ENCODE measurements at regions not wholly inside any gene's neighbourhood (a gene's known extent, or its start where the extent isn't known, plus 50 kb on each side); places are given as distances from the start of the nearest gene placed in this dataset.
"Not testable (repeated sequence)": the region's sequence is repeated elsewhere in the genome, so short reads cannot be mapped to it uniquely, and the experiment has no call there.

DNA sequence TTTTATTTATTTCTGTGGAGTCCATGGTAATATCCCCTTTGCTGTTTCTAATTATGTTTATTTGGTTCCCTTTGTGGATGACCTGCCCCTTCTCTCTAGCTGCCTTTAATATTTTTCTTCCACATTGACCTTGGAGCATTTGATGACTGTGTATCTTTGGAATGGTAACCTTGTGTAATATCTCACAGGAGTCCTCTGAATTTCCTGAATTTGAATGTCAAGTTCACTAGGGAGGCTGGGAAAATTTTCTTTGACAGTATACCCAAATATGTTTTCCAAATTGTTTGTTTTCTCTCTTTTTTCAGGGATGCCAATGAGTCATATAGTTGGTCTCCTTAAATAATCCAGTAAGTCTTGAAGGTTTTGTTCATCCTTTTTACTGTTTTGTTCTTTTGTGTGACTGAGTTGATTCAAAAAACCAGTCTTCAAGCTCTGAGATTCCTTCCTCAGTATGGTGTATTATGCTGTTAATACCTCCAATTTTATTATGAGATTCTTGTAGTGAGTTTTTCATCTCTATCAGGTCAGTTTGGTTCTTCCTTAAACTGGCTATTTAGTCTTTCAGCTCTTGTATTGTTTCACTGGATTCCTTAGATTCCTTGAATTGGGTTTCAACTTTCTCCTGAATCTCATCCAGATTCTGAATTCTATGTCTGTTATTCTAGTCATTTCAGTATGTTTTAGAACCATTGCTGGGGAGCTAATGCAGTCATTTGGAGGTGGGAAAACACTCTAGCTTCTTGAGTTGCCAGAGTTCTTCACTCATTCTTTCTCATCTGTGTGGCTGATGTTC lies 349.0 kb upstream of the TARS1 start:
- no peak for TF ChIP-seq Cebpa-rat (IDR thresholded peaks at IDR 0.05)
- H3K4me1 ChIP-seq = no peaks in the 10 kb centered on the region
- H3K9me3 ChIP-seq (replicated peaks in 1 of 11) = no peaks in the 10 kb centered on the region
- H3K36me3 ChIP-seq = no peaks in the 10 kb centered on the region
- H3K27ac ChIP-seq = no peak overlapping the region
- no peak overlapping the region for H3K4me2 ChIP-seq
- H4K20me1 ChIP-seq = no peaks in the 10 kb centered on the region
- H3K27me3 ChIP-seq = no peaks in the 10 kb centered on the region
- no peak overlapping the region for H3K9ac ChIP-seq
- no peak overlapping the region for H3K4me3 ChIP-seq

DNA sequence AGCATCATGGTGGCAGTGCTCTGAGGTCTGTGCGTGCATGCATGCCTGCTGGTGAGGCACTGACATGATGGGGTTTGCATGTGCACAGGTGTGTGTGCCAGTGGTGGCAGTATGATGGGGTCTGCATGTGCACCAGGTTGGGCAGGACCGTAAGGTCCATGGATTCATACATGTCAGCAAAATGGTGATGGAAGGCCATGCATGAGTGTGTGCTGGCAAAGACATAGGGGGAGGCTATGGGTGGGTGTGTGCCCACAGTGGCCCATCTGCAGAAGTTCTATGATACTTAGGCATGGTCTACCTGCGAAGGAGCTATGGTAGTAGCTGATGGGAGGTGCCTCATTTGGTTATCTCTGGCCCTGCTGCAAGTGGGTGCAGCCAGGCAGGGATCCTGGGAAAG lies 348.0 kb upstream of the TARS1 start:
- Histone ChIP-seq H3K27ac (no peak overlapping the region), H3K4me2 (no peak overlapping the region), H3K27me3 (no peaks in the 10 kb centered on the region), H3K4me1 (no peaks in the 10 kb centered on the region), H3K4me3 (no peak overlapping the region), H3K9ac (no peak overlapping the region), H3K36me3 (no peaks in the 10 kb centered on the region), H3K9me3 (replicated peaks in 1 of 11) (no peaks in the 10 kb centered on the region), H4K20me1 (no peaks in the 10 kb centered on the region)
- no peak for TF ChIP-seq Cebpa-rat (IDR thresholded peaks at IDR 0.05)

DNA sequence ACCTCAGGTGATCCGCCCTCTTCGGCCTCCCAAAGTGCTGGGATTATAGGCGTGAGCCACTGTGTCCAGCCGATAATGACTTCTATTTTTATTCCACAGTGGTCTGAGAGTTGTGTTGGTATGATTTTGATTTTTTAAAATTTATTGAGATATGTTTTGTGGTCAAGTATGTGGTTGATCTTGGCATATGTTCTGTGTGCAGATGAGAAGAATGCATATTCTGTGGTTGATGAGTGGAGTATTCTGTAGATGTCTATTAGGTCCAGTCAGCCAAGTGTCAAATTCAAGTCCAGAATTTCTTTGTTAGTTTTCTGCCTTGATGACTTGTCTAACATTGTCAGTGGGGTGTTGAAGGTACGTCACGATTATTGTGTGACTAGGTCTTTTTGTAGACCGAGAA lies 338.2 kb upstream of the TARS1 start:
- H4K20me1 ChIP-seq = no peaks in the 10 kb centered on the region
- H3K27me3 ChIP-seq = no peaks in the 10 kb centered on the region
- H3K4me2 ChIP-seq = no peak overlapping the region
- no peak overlapping the region for H3K9ac ChIP-seq
- no peak overlapping the region for H3K27ac ChIP-seq
- peaks cover 6 to 26% (median 20%) of the 10 kb centered on the region in 11 experiments; a peak in 19 of 22 replicates for H3K9me3 ChIP-seq (replicated peaks in 1 of 11)
- no peaks in the 10 kb centered on the region for H3K4me1 ChIP-seq
- H3K4me3 ChIP-seq = no peak overlapping the region
- no peak for TF ChIP-seq Cebpa-rat (IDR thresholded peaks at IDR 0.05)
- H3K36me3 ChIP-seq = no peaks in the 10 kb centered on the region

DNA sequence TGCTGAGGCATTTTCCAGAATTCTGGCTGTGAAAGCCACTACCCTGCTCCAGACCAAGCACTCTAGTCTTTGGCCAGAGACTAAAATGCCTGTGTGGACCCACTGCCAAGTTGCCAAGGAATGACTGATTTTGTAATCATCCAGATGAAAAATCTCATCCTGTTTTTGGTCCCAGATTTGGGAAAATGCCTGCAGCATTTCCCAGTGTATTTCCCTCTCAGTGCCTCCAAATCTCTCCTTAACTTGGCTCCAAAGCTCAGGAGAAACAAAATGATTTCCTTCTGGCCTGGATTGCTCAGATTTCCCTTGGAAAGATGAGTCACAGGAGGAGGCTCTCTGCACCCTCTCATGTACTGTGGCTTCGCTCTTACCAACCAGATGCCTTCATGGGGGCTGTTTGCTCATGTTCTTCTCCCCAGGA lies 335.2 kb upstream of the TARS1 start:
- H3K4me2 ChIP-seq = no peak overlapping the region
- peaks cover 23 to 46% (median 34%) of the 10 kb centered on the region in 11 experiments; a peak in 20 of 22 replicates for H3K9me3 ChIP-seq (replicated peaks in 1 of 11)
- H3K27ac ChIP-seq = no peak overlapping the region

DNA sequence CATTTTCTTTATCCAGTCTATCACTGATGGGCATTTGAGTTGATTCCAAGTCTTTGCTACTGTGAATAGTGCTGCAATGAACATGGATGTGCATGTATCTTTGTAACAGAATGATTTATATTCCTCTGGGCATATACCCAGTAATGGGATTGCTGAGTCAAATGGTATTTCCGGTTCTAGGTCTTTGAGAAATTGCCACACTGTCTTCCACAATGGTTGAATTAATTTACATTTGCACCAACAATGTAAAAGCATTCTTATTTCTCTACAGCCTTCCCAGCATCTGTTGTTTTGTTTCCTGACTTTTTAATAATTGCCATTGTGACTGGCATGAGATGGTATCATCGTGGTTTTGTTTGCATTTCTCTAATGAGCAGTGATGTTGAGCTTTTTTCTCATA lies 330.3 kb upstream of the TARS1 start:
- H3K4me2 ChIP-seq, H3K9ac ChIP-seq, H3K27ac ChIP-seq, H4K20me1 ChIP-seq, H3K4me1 ChIP-seq, H3K27me3 ChIP-seq, H3K4me3 ChIP-seq, H3K36me3 ChIP-seq: not testable (repeated sequence)
- peaks cover 12 to 33% (median 19%) of the 10 kb centered on the region in 11 experiments; a peak in 20 of 22 replicates for H3K9me3 ChIP-seq (replicated peaks in 1 of 11)

More for the DNA sequence above, 335.2 kb upstream of the TARS1 start:
- Histone ChIP-seq H4K20me1 (no peaks in the 10 kb centered on the region), H3K4me3 (no peak overlapping the region), H3K36me3 (no peaks in the 10 kb centered on the region), H3K9ac (no peak overlapping the region), H3K4me1 (no peaks in the 10 kb centered on the region), H3K27me3 (no peaks in the 10 kb centered on the region)
- no peak for TF ChIP-seq Cebpa-rat (IDR thresholded peaks at IDR 0.05)

DNA sequence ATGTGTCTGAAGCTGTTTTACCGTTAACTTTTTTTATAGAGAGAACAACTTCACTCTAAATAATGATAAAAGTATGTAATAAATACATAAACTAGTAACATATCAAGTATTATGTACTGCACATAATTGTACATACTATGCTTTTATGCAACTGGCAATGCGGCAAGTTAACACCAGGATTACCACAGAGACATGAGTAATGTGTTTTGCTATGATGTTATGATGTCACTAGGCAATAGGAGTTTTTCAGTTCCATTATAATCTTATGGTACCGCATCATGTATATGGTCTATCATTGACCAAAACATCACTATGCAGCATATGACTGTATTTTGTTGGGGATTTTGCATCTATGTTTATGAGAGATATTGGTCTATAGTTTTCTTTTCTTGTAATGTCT lies 326.4 kb upstream of the TARS1 start:
- no peak overlapping the region for H3K4me3 ChIP-seq
- TF ChIP-seq Cebpa-rat (IDR thresholded peaks at IDR 0.05) = no peak
- no peak overlapping the region for H3K27ac ChIP-seq
- no peaks in the 10 kb centered on the region for H3K36me3 ChIP-seq
- no peak overlapping the region for H3K9ac ChIP-seq
- H3K9me3 ChIP-seq (replicated peaks in 1 of 11) = peaks cover 0 to 9% (median 5%) of the 10 kb centered on the region in 11 experiments; a peak in 5 of 22 replicates
- H4K20me1 ChIP-seq = no peaks in the 10 kb centered on the region
- H3K4me2 ChIP-seq = no peak overlapping the region
- H3K27me3 ChIP-seq = no peaks in the 10 kb centered on the region
- no peaks in the 10 kb centered on the region for H3K4me1 ChIP-seq

DNA sequence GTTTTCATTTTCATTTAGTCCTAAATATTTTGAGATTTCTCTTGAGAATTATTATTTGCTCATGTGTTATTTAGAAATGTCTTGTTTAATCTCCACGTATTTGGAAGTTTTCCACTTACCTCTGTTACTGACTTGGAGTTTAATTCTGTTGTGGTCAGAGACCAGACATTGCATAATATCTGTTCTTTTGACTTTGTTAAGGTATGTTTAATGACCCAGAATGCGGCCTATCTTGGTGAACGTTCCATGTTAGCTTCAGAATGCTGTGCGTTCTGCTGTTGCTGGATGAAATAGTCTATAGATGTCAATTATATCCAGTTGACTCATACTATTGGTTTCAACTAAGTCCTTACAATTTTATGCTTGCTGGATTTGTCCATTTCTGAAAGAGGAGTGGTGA lies 325.3 kb upstream of the TARS1 start:
- no peak overlapping the region for H3K9ac ChIP-seq
- H3K27me3 ChIP-seq = no peaks in the 10 kb centered on the region
- no peak for TF ChIP-seq Cebpa-rat (IDR thresholded peaks at IDR 0.05)
- peaks cover 0 to 7% (median 4%) of the 10 kb centered on the region in 11 experiments; a peak in 5 of 22 replicates for H3K9me3 ChIP-seq (replicated peaks in 1 of 11)
- no peak overlapping the region for H3K27ac ChIP-seq
- H3K4me2 ChIP-seq = no peak overlapping the region
- H3K4me1 ChIP-seq = no peaks in the 10 kb centered on the region
- H3K36me3 ChIP-seq = no peaks in the 10 kb centered on the region
- no peaks in the 10 kb centered on the region for H4K20me1 ChIP-seq
- H3K4me3 ChIP-seq = no peak overlapping the region

DNA sequence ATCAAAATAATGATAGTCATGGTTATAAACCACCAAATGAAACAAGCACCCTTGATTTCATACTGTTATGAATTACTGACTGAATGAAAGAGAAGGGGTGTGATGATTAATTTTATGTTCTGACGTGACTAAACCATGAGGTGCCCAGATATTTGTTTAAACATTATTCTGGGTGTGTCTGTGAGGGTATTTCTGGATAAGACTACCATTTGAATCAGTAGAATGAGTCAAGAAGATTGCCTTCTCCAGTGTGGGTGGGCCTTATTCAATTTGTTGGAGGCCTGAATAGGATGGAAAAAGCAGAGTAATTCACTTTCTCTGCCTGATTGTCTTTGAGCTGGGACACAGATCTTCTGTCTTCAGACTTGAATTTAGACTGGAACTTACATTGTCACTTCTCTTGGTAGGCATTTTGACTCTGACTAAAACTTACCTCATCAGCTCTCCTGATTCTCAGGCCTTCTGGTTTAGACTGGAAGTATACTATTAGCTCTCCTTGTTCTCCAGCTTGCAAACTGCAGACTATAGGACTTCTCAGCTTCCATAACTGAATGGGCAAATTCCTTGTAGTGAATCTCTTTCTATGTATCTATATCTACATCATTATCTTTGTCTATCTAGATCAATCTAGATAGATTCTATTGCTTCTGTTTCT lies 321.9 kb upstream of the TARS1 start:
- no peak overlapping the region for H3K9ac ChIP-seq
- no peaks in the 10 kb centered on the region for H4K20me1 ChIP-seq
- H3K27me3 ChIP-seq = no peaks in the 10 kb centered on the region
- no peaks in the 10 kb centered on the region for H3K36me3 ChIP-seq
- H3K4me2 ChIP-seq = no peak overlapping the region
- H3K9me3 ChIP-seq (replicated peaks in 1 of 11) = no peaks in the 10 kb centered on the region
- TF ChIP-seq Cebpa-rat (IDR thresholded peaks at IDR 0.05) = no peak
- H3K27ac ChIP-seq = no peak overlapping the region
- H3K4me1 ChIP-seq = no peaks in the 10 kb centered on the region
- H3K4me3 ChIP-seq = no peak overlapping the region

DNA sequence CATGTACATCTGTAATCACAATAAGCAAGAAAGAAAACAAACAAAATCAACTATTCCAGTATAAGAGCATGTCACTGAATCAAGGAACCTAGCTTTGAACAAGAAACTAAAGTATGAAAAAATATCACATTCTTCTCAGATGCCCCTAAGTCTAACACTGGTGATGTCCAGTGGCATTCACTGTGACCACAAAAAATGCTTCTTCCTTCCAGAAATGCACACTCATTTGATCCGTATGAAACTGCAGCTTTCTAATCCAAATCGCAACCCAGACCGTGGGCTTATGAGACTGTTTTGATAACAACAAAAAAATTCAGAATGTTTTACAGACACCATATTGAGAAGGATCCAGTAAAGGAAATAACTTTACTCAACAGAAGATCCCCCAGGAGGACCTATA lies 320.1 kb upstream of the TARS1 start:
- Histone ChIP-seq H3K9ac (no peak overlapping the region), H4K20me1 (no peaks in the 10 kb centered on the region), H3K4me2 (no peak overlapping the region), H3K27me3 (no peaks in the 10 kb centered on the region), H3K4me3 (no peak overlapping the region), H3K9me3 (replicated peaks in 1 of 11) (no peaks in the 10 kb centered on the region), H3K36me3 (no peaks in the 10 kb centered on the region), H3K4me1 (no peaks in the 10 kb centered on the region), H3K27ac (no peak overlapping the region)
- TF ChIP-seq Cebpa-rat (IDR thresholded peaks at IDR 0.05) = no peak

DNA sequence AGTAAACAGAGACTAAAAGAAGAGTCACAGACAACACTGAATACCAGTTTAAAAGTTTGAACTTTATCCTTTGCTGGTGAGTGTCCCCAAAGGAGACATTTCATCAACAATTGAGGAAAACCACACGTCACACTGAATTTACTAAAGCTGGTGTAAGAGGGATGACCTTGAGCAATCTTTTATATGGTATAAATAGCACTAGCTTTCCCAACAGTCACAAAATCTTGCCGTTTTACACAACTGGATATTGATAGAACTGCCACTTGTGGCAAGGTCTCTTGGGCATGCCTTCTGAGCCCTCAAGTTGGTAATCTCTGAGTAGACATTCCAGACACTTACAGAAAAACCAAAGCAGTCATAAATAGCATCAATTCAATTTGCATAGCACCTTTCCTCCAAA lies 311.5 kb upstream of the TARS1 start:
- H3K4me1 ChIP-seq = peaks cover 0 to 11% (median 8%) of the 10 kb centered on the region in 10 experiments; a peak in 10 of 20 replicates
- H3K36me3 ChIP-seq = no peaks in the 10 kb centered on the region
- peak in 2 of 11 experiments; percentile 31 to 32; a peak in 1 of 22 replicates for TF ChIP-seq Cebpa-rat (IDR thresholded peaks at IDR 0.05)
- peak overlapping the region in 4 of 11 experiments; percentile 25 to 44 (median 38); a peak in 5 of 22 replicates for H3K27ac ChIP-seq
- no peaks in the 10 kb centered on the region for H4K20me1 ChIP-seq
- no peak overlapping the region for H3K4me3 ChIP-seq
- peak overlapping the region in 8 of 11 experiments; percentile 3 to 33 (median 20); a peak in 11 of 22 replicates for H3K4me2 ChIP-seq
- no peaks in the 10 kb centered on the region for H3K27me3 ChIP-seq
- H3K9me3 ChIP-seq (replicated peaks in 1 of 11) = peaks cover 4 to 30% (median 24%) of the 10 kb centered on the region in 11 experiments; a peak in 19 of 22 replicates
- no peak overlapping the region for H3K9ac ChIP-seq

All from BLaER1 treated with 17β-estradiol and CSF1 and Interleukin-3, amounts not matched to agents 10 nM and 100 nM (cell line).